ENCODE measurements at regions not wholly inside any gene's neighbourhood (a gene's known extent, or its start where the extent isn't known, plus 50 kb on each side); places are given as distances from the start of the nearest gene placed in this dataset.

DNA sequence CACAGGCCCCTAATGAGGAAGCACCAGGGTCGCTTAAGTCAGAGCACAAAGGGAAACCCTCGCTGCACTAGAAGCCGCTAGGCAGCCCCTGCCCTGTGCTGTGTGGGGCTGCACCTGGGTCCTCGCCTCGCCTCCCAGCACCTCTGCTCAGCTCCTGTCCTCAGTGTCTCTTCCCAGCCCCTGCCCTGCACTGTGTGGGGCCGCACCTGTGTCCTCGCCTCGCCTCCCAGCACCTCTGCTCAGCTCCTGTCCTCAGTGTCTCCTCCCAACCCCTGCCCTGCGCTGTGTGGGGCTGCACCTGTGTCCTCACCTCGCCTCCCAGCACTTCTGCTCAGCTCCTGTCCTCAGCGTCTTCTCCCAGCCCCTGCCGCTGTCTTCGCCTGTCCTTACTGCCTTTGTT is 342.8 kb downstream of the EIPR1 start:
- TF ChIP-seq CREB1 (IDR thresholded peaks at IDR 0.05), result no peak
- no peak for TF ChIP-seq CREB1 (CRISPR knock-in tag; IDR thresholded peaks at IDR 0.05)
- TF ChIP-seq, protein P1, sequence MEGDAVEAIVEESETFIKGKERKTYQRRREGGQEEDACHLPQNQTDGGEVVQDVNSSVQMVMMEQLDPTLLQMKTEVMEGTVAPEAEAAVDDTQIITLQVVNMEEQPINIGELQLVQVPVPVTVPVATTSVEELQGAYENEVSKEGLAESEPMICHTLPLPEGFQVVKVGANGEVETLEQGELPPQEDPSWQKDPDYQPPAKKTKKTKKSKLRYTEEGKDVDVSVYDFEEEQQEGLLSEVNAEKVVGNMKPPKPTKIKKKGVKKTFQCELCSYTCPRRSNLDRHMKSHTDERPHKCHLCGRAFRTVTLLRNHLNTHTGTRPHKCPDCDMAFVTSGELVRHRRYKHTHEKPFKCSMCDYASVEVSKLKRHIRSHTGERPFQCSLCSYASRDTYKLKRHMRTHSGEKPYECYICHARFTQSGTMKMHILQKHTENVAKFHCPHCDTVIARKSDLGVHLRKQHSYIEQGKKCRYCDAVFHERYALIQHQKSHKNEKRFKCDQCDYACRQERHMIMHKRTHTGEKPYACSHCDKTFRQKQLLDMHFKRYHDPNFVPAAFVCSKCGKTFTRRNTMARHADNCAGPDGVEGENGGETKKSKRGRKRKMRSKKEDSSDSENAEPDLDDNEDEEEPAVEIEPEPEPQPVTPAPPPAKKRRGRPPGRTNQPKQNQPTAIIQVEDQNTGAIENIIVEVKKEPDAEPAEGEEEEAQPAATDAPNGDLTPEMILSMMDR (IDR thresholded peaks at IDR 0.05 in 2 of 3, conservative IDR thresholded peaks at IDR 0.05 in 1 of 3; ENCODE audit: insufficient read depth in 2 of 3, low read depth in 1 of 3, low read length in 3 of 3), result no peak

All from K562 (cell line).